GM18517 (cell line): ENCODE measurements at regions not wholly inside any gene's neighbourhood (a gene's known extent, or its start where the extent isn't known, plus 50 kb on each side); places are given as distances from the start of the nearest gene placed in this dataset.
"Not testable (repeated sequence)": the region's sequence is repeated elsewhere in the genome, so short reads cannot be mapped to it uniquely, and the experiment has no call there.

Experiments used
- ATAC-seq: cut with Tn5 transposase; IDR thresholded peaks from one replicate; pipeline ENCODE4 v1.9.1; 2021; ENCODE audit warnings: mild to moderate bottlenecking, moderate library complexity; ENCODE audit not compliant: unreplicated experiment

- peak; percentile 75 for ATAC-seq
Measured at GRCh38 chr2:186349508-186349907, 136.6 kb upstream of the ZC3H15 start.

- not testable (repeated sequence) for ATAC-seq
Measured at GRCh38 chr2:186354160-186354559, 131.9 kb upstream of the ZC3H15 start.

- no peak for ATAC-seq
Measured at GRCh38 chr2:186365406-186365805, 120.7 kb upstream of the ZC3H15 start.

- no peak for ATAC-seq
Measured at GRCh38 chr2:186379052-186379451, 107.0 kb upstream of the ZC3H15 start.

GRCh38 chr2:186380805-186381204 is 105.3 kb upstream of the ZC3H15 start:
- ATAC-seq: no peak

- no peak for ATAC-seq
Measured at GRCh38 chr2:186381573-186381972, 104.5 kb upstream of the ZC3H15 start.

- no peak for ATAC-seq
Measured at GRCh38 chr2:186382932-186383331, 103.1 kb upstream of the ZC3H15 start.

- ATAC-seq: no peak
Measured at GRCh38 chr2:186384226-186384625, 101.8 kb upstream of the ZC3H15 start.

GRCh38 chr2:186385638-186386201 is 100.3 kb upstream of the ZC3H15 start:
- not testable (repeated sequence) for ATAC-seq

GRCh38 chr2:186399082-186399644 is 86.9 kb upstream of the ZC3H15 start:
- ATAC-seq: peak; percentile 64

- ATAC-seq: no peak
Measured at GRCh38 chr2:186405842-186406241, 80.2 kb upstream of the ZC3H15 start.

- ATAC-seq: no peak
Measured at GRCh38 chr2:186407611-186408010, 78.4 kb upstream of the ZC3H15 start.

GRCh38 chr2:186410802-186411201 is 75.3 kb upstream of the ZC3H15 start:
- ATAC-seq: no peak

- no peak for ATAC-seq
Measured at GRCh38 chr2:186422226-186422625, 63.8 kb upstream of the ZC3H15 start.

GRCh38 chr2:186423481-186423880 is 62.6 kb upstream of the ZC3H15 start:
- no peak for ATAC-seq

- no peak for ATAC-seq
Measured at GRCh38 chr2:186424265-186424664, 61.8 kb upstream of the ZC3H15 start.

- ATAC-seq: no peak
Measured at GRCh38 chr2:186425576-186425975, 60.5 kb upstream of the ZC3H15 start.

GRCh38 chr2:186426153-186427016 is 59.7 kb upstream of the ZC3H15 start:
- peak; percentile 91 for ATAC-seq

GRCh38 chr2:186427017-186427350 is 59.1 kb upstream of the ZC3H15 start:
- peak; percentile 37 for ATAC-seq

- no peak for ATAC-seq
Measured at GRCh38 chr2:186427970-186428369, 58.1 kb upstream of the ZC3H15 start.

GRCh38 chr2:186429104-186429503 is 57.0 kb upstream of the ZC3H15 start:
- no peak for ATAC-seq

- no peak for ATAC-seq
Measured at GRCh38 chr2:186431306-186431705, 54.8 kb upstream of the ZC3H15 start.
